Endothelial cell of umbilical vein (primary cell): ENCODE measurements at regions not wholly inside any gene's neighbourhood (a gene's known extent, or its start where the extent isn't known, plus 50 kb on each side); places are given as distances from the start of the nearest gene placed in this dataset.

Source experiments
- BruUV-seq: library from RNA; stranded (reverse); fragments of 400-500 nt; replicated peaks from 2 replicates; lab custom pipeline; 2021; lab: Mats Ljungman, UMichigan
- CTCF ChIA-PET: fragments of 300-600, 350-600 bp; sonication (Branson Sonifier 250); formaldehyde crosslinking; loops from one replicate; lab custom pipeline; 2021; ENCODE audit warnings: antibody characterized with exemption, inconsistent platforms; lab: Charles Lee
- POLR2A ChIA-PET: fragments of 300-600, 350-600 bp; sonication (Branson Sonifier 250); formaldehyde crosslinking; loops from one replicate; lab custom pipeline; 2021; ENCODE audit warnings: antibody characterized with exemption, inconsistent platforms; lab: Charles Lee
- DNase-seq: peaks from one replicate; pipeline ENCODE4 v3.0.0-alpha.2; 2011; ENCODE audit warnings: low read depth, low spot score
- FAIRE-seq: peaks from 2 replicates; lab custom pipeline; 2011; peaks lifted over from hg19 to GRCh38; lab: Jason Lieb, UNC
- H2AFZ ChIP-seq: 2 replicates; pipeline ENCODE4 v1.6.0; 2012; ENCODE audit warnings: low read depth, low read length, control low read depth, inconsistent platforms
- H3K27ac ChIP-seq: 2 replicates; pipeline ENCODE4 v1.5.1; 2011; ENCODE audit warnings: low read depth, mild to moderate bottlenecking, control low read depth, low read length, moderate library complexity; ENCODE audit not compliant: insufficient read depth
- H3K27me3 ChIP-seq, 2 experiments: 2 replicates each; pipeline versions ENCODE4 v1.6.0 to v1.6.1; 2011; ENCODE audit warnings: low read length in 2 of 2, mixed read lengths in 1 of 2; ENCODE audit not compliant: control insufficient read depth in 2 of 2, insufficient read depth in 2 of 2
- H3K36me3 ChIP-seq, 2 experiments: 2 replicates in 1 of 2; 3 replicates in 1 of 2; pipeline ENCODE4 v1.5.1; 2011; ENCODE audit warnings: low read length in 2 of 2, mild to moderate bottlenecking in 1 of 2, moderate library complexity in 1 of 2; ENCODE audit not compliant: control insufficient read depth in 2 of 2, insufficient read depth in 2 of 2; ENCODE audit errors: extremely low read depth in 1 of 2
- H3K4me1 ChIP-seq: 3 replicates; pipeline ENCODE4 v1.5.1; 2011; ENCODE audit warnings: mild to moderate bottlenecking, low read length; ENCODE audit not compliant: control insufficient read depth, insufficient read depth; ENCODE audit errors: extremely low read depth
- H3K4me2 ChIP-seq: 2 replicates; pipeline ENCODE4 v1.6.1; 2011; ENCODE audit warnings: low read length, control low read depth, mixed read lengths; ENCODE audit not compliant: insufficient read depth
- H3K4me3 ChIP-seq, 3 experiments: fragments of 200-600 bp in 1 of 3; sonication (generic), shearing (Covaris generic) in 1 of 3; replicated peaks in 1 of 3; 2 replicates each; pipeline ENCODE4 v1.5.1; 2011 to 2016; ENCODE audit warnings: control low read depth in 3 of 3, low read length in 3 of 3, mild to moderate bottlenecking in 2 of 3, inconsistent platforms in 1 of 3, low read depth in 1 of 3, moderate library complexity in 1 of 3; ENCODE audit not compliant: insufficient read depth in 1 of 3
- H3K79me2 ChIP-seq: 2 replicates; pipeline ENCODE4 v1.6.0; 2012; ENCODE audit warnings: low read length, inconsistent platforms; ENCODE audit not compliant: control insufficient read depth, insufficient read depth
- H3K9ac ChIP-seq: replicated peaks from 2 replicates; pipeline ENCODE3; 2011; ENCODE audit warnings: low read length, control low read depth; ENCODE audit not compliant: insufficient read depth; ENCODE audit errors: extremely low read depth
- H3K9me1 ChIP-seq: replicated peaks from 3 replicates; pipeline ENCODE4 v1.6.0; 2011; ENCODE audit warnings: mild to moderate bottlenecking, low read length; ENCODE audit not compliant: control insufficient read depth, insufficient read depth; ENCODE audit errors: extremely low read depth
- H3K9me3 ChIP-seq: replicated peaks from 2 replicates; pipeline ENCODE4 v1.5.1; 2012; ENCODE audit warnings: low read length, inconsistent platforms; ENCODE audit not compliant: control insufficient read depth, insufficient read depth
- H4K20me1 ChIP-seq: replicated peaks from 2 replicates; pipeline ENCODE3; 2011; ENCODE audit warnings: mild to moderate bottlenecking, low read length; ENCODE audit not compliant: control insufficient read depth, insufficient read depth; ENCODE audit errors: extremely low read depth
- CTCF ChIP-seq, 2 donors: IDR thresholded peaks; 1 replicate in 1 of 2; 2 replicates in 1 of 2; pipeline ENCODE4 v1.5.1; 2011; ENCODE audit warnings: low read length in 2 of 2, mild to moderate bottlenecking in 2 of 2, moderate library complexity in 2 of 2, control low read depth in 1 of 2, inconsistent platforms in 1 of 2, low read depth in 1 of 2; ENCODE audit not compliant: insufficient read depth in 1 of 2; ENCODE audit errors: extremely low read depth in 1 of 2
- EZH2 ChIP-seq: IDR thresholded peaks from 2 replicates; pipeline ENCODE4 v1.6.1; 2012; ENCODE audit warnings: borderline replicate concordance, low read depth, mild to moderate bottlenecking, moderate library complexity, low read length, inconsistent platforms; ENCODE audit not compliant: severe bottlenecking
- FOS ChIP-seq: IDR thresholded peaks from 2 replicates; pipeline ENCODE4 v1.6.1; 2011; ENCODE audit warnings: mild to moderate bottlenecking, low read length, moderate library complexity, borderline replicate concordance; ENCODE audit not compliant: insufficient read depth
- GATA2 ChIP-seq: IDR thresholded peaks from 2 replicates; pipeline ENCODE4 v1.7.0; 2011; ENCODE audit warnings: low read depth, mild to moderate bottlenecking, moderate library complexity, mixed read lengths, low read length; ENCODE audit not compliant: insufficient read length, insufficient read depth
- JUN ChIP-seq: IDR thresholded peaks from 2 replicates; pipeline ENCODE4 v1.6.1; 2011; ENCODE audit warnings: borderline replicate concordance, low read depth; ENCODE audit not compliant: insufficient read length, insufficient read depth
- MYC ChIP-seq: IDR thresholded peaks from one replicate; pipeline ENCODE4 v1.6.1; 2011; ENCODE audit warnings: mild to moderate bottlenecking, low read depth, low read length
- POLR2A ChIP-seq: IDR thresholded peaks from 2 replicates; pipeline ENCODE4 v1.6.1; 2012; ENCODE audit warnings: low read depth, mild to moderate bottlenecking, control low read depth, low read length
- POLR2AphosphoS5 ChIP-seq: IDR thresholded peaks from 2 replicates; pipeline ENCODE4 v1.6.1; 2012; ENCODE audit warnings: low read depth, mild to moderate bottlenecking, control low read depth, low read length, moderate library complexity; ENCODE audit not compliant: insufficient read depth
- dilution Hi-C: fragments of 300-500 bp; cut with MboI; formaldehyde crosslinking; loops from one replicate; pipeline ENCODE4 v1.15.0; 2019; ENCODE audit warnings: low sequenced_read_pairs; ENCODE audit not compliant: extremely low pct_ligation_motif_present
- intact Hi-C: fragments of 100-400 bp; cut with micrococcal nuclease; formaldehyde crosslinking; loops from one replicate; pipeline ENCODE4 v1.10.0; 2022
- TF ChIP-seq, protein P1 (sequence below): IDR thresholded peaks from 2 replicates; pipeline ENCODE4 v1.6.1; 2011; ENCODE audit not compliant: insufficient read depth, insufficient read length

- no TSS peak for BruUV-seq
- Histone ChIP-seq H3K36me3 (no peaks in the 10 kb centered on the region), H3K9me1 (no peaks in the 10 kb centered on the region), H3K27me3 (no peaks in the 10 kb centered on the region), H3K79me2 (no peaks in the 10 kb centered on the region), H2AFZ (no peak overlapping the region), H3K4me2 (no peak overlapping the region), H4K20me1 (no peaks in the 10 kb centered on the region), H3K4me1 (no peaks in the 10 kb centered on the region), H3K9me3 (no peaks in the 10 kb centered on the region), H3K9ac (no peak overlapping the region), H3K4me3 (no peak overlapping the region), H3K27ac (no peak overlapping the region)
- DNase-seq (no peak), FAIRE-seq (no peak)
- intact Hi-C loops = no loop called here
- TF ChIP-seq POLR2AphosphoS5 (no peak), POLR2A (no peak), EZH2 (no peak), FOS (no peak), GATA2 (no peak), MYC (no peak), JUN (no peak), CTCF (IDR thresholded peaks at IDR 0.05; ENCODE audit: extremely low read depth in 1 of 2, insufficient read depth in 1 of 2, low read depth in 1 of 2, low read length in 2 of 2) (no peak)
- TF ChIP-seq, protein P1, sequence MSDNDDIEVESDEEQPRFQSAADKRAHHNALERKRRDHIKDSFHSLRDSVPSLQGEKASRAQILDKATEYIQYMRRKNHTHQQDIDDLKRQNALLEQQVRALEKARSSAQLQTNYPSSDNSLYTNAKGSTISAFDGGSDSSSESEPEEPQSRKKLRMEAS = no peak
- dilution Hi-C loops = no loop called here
- ChIA-PET CTCF (no interaction called here), POLR2A (no interaction called here)
Measured at GRCh38 chr12:130009961-130010360, 106.1 kb upstream of the TMEM132D start.
